Stomach smooth muscle (tissue), 2 donors: ENCODE measurements at regions not wholly inside any gene's neighbourhood (a gene's known extent, or its start where the extent isn't known, plus 50 kb on each side); places are given as distances from the start of the nearest gene placed in this dataset.

Experiments used
- H3K27ac ChIP-seq: one replicate; pipeline ENCODE4 v1.7.0; 2013; ENCODE audit warnings: mild to moderate bottlenecking, low read length, inconsistent platforms
- H3K27me3 ChIP-seq, 2 donors: one replicate each; pipeline ENCODE4 v1.7.0; 2013; ENCODE audit warnings: low read length in 2 of 2; ENCODE audit not compliant: insufficient read depth in 2 of 2, control insufficient read depth in 1 of 2
- H3K36me3 ChIP-seq, 2 donors: one replicate each; pipeline ENCODE4 v1.7.0; 2013; ENCODE audit warnings: low read length in 2 of 2; ENCODE audit not compliant: control insufficient read depth in 2 of 2, insufficient read depth in 2 of 2
- H3K4me1 ChIP-seq: one replicate; pipeline ENCODE4 v1.7.0; 2013; ENCODE audit warnings: low read length; ENCODE audit not compliant: control insufficient read depth, insufficient read depth
- H3K4me3 ChIP-seq, 2 donors: one replicate each; pipeline ENCODE4 v1.7.0; 2013; ENCODE audit warnings: low read length in 2 of 2
- H3K9ac ChIP-seq, 2 donors: one replicate each; pipeline ENCODE4 v1.7.0; 2013; ENCODE audit warnings: low read length in 2 of 2, mild to moderate bottlenecking in 1 of 2
- H3K9me3 ChIP-seq, 2 donors: one replicate each; pipeline ENCODE4 v1.7.0; 2013; ENCODE audit warnings: low read length in 2 of 2; ENCODE audit not compliant: control insufficient read depth in 2 of 2
- donor health status: healthy.
- donor health status: Pancreatic carcinoma.

- no peaks in the 10 kb centered on the region for H3K27me3 ChIP-seq
- H3K4me3 ChIP-seq, result no peak overlapping the region
- no peaks in the 10 kb centered on the region for H3K9me3 ChIP-seq
- H3K9ac ChIP-seq, result no peak overlapping the region
- H3K4me1 ChIP-seq, result no peaks in the 10 kb centered on the region
- no peaks in the 10 kb centered on the region for H3K36me3 ChIP-seq
- no peak overlapping the region for H3K27ac ChIP-seq
These were observed 926.6 kb upstream of the AUTS2 start for GRCh38 chr7:68671671-68672070.

- no peak overlapping the region for H3K9ac ChIP-seq
- no peaks in the 10 kb centered on the region for H3K36me3 ChIP-seq
- no peaks in the 10 kb centered on the region for H3K9me3 ChIP-seq
- no peaks in the 10 kb centered on the region for H3K27me3 ChIP-seq
- peaks cover 3% of the 10 kb centered on the region for H3K4me1 ChIP-seq
- H3K27ac ChIP-seq, result no peak overlapping the region
- H3K4me3 ChIP-seq, result no peak overlapping the region
These were observed 923.4 kb upstream of the AUTS2 start for GRCh38 chr7:68674826-68675225.

- H3K4me1 ChIP-seq, result peaks cover 3% of the 10 kb centered on the region
These were observed 921.3 kb upstream of the AUTS2 start for GRCh38 chr7:68676813-68677535.

DNA sequence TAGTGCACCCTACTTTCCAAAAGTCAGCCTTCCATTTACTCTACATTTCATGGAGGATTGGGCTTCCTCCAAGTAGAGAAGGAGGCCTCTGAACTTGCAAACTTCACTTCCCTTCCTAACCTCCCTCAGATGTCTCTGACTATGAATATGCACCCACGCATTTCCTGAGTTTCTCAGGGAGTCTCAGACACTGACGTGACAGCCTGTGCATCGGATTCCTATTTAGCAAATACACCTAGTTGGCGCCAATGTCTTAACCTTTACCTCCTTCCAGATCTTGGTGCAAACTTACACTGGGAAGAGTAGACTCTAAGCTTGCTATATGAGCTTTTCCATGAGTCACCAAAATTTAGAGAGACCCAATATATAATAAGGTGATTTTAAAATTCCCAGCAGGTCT lies 920.1 kb upstream of the AUTS2 start:
- Histone ChIP-seq H3K9me3 (no peaks in the 10 kb centered on the region), H3K9ac (no peak overlapping the region), H3K27me3 (no peaks in the 10 kb centered on the region), H3K4me1 (peaks cover 3% of the 10 kb centered on the region), H3K27ac (no peak overlapping the region), H3K4me3 (no peak overlapping the region), H3K36me3 (no peaks in the 10 kb centered on the region)

More at GRCh38 chr7:68676813-68677535, 921.3 kb upstream of the AUTS2 start:
- H3K9ac ChIP-seq, result no peak overlapping the region
- H3K27ac ChIP-seq, result no peak overlapping the region
- no peaks in the 10 kb centered on the region for H3K36me3 ChIP-seq
- no peak overlapping the region for H3K4me3 ChIP-seq
- no peaks in the 10 kb centered on the region for H3K9me3 ChIP-seq
- H3K27me3 ChIP-seq, result no peaks in the 10 kb centered on the region

DNA sequence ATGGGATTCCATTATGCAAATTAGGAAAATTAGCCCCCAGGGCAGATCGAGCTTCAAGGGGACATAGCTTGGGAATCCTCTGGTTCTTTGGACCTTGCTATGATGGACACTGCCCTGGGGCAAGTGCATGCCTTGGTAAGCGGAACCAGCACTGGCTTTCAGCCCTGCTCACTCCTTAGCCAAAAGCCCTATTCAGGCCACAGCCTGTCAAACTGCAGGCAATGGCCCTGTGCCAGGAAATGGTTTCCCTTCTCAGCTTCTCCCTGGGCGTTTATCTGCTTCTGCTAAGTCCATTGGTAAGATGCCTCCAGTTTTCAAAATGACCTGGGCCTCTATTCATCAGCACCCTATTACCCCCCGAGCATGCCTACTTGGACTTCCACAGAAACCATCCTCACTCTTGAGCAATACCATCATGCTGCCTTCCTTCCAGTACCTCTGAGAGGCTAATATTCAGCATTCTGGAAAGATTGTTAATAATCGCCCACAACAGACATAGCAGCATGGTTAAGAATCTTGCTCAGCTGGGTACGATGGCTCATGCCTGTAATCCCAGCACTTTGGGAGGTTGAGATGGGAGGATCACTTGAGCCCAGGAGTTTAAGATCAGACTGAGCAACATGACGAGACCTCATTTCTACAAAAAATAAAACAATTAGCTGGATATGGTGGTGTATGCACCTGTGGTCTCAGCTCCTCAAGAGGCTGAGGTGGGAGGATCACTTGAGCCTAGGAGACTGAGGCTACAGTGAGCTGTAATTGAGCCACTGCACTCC lies 918.6 kb upstream of the AUTS2 start:
- no peaks in the 10 kb centered on the region for H3K27me3 ChIP-seq

GRCh38 chr7:68680235-68680872 lies 917.9 kb upstream of the AUTS2 start:
- no peak overlapping the region for H3K4me3 ChIP-seq
- H3K27me3 ChIP-seq, result no peaks in the 10 kb centered on the region
- no peak overlapping the region for H3K27ac ChIP-seq
- peaks cover 3% of the 10 kb centered on the region for H3K4me1 ChIP-seq
- H3K9me3 ChIP-seq, result no peaks in the 10 kb centered on the region
- no peaks in the 10 kb centered on the region for H3K36me3 ChIP-seq
- H3K9ac ChIP-seq, result no peak overlapping the region

More for the DNA sequence above, 918.6 kb upstream of the AUTS2 start:
- H3K9me3 ChIP-seq, result no peaks in the 10 kb centered on the region
- H3K27ac ChIP-seq, result no peak overlapping the region
- no peaks in the 10 kb centered on the region for H3K36me3 ChIP-seq
- H3K4me1 ChIP-seq, result peaks cover 3% of the 10 kb centered on the region
- H3K4me3 ChIP-seq, result no peak overlapping the region
- no peak overlapping the region for H3K9ac ChIP-seq

DNA sequence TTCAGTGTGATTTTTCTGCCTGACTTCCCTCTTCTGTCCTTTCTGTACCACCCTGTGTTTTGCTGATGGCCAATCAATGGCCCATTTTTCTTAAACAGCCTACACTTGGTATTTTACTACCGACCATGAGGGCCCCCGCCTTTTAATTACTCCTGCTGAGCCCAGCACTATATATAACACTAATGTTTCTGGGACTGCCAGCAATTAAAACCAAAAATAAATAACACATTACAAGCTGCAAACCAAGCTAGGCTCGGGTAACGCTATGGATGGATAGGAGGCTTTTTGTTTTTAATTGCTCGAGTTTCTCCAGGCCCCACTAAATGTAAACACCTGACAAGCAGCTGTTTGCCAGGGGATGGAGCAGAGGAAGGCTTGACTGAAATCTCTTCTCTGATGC lies 915.4 kb upstream of the AUTS2 start:
- Histone ChIP-seq H3K9me3 (no peaks in the 10 kb centered on the region), H3K4me1 (peaks cover 3% of the 10 kb centered on the region), H3K4me3 (no peak overlapping the region), H3K9ac (no peak overlapping the region), H3K27ac (no peak overlapping the region), H3K36me3 (no peaks in the 10 kb centered on the region), H3K27me3 (no peaks in the 10 kb centered on the region)

DNA sequence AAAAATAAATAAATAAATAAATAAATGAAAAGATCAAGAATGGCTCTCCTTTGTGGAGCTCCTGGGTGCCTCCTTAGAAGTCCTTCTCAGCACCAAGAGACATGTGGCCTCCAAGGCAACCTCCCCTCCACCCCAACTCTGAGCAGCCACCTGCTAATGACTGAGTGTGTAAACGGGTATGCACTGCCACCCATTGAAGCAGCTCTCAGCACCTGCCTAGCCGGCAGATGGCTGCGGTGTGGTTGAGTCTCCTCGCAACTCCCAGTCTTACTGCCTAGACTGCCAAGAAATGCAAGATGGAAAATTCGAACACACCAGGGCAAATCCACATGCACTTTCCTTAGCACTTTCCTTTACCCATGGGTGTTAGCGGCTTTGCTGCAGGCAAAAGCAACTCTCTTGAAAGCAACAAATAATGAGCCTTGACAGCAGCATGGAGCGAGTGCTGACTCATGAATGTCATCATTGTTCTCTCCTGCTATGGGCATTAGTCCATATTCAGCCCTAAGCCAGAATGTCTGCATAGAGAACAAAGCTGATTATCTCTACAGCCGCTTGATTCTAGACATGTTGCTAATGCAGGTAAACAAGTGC lies 913.9 kb upstream of the AUTS2 start:
- Histone ChIP-seq H3K4me3 (no peak overlapping the region), H3K36me3 (no peaks in the 10 kb centered on the region), H3K27me3 (no peaks in the 10 kb centered on the region), H3K9ac (no peak overlapping the region), H3K27ac (no peak overlapping the region), H3K4me1 (peaks cover 1% of the 10 kb centered on the region), H3K9me3 (no peaks in the 10 kb centered on the region)

DNA sequence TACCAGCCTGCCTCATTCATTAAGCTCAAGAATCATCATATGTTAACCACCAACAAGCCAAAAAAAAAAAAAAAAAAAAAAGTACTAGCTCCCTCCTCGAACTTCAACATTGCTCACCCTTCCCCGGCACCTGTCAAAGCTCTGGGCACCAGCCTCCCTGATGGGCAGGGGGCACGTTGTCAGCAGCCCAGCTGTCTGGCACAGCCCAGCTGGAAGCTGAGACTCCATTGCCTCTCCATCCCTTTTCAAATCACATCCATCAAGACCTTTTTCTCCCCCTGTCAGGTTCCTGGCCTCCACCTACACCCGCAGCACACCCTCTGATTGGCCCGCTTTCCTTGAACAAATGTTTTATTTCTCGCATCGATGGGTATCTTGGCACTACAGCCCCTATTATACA lies 913.3 kb upstream of the AUTS2 start:
- Histone ChIP-seq H3K27me3 (no peaks in the 10 kb centered on the region), H3K4me1 (no peaks in the 10 kb centered on the region), H3K36me3 (no peaks in the 10 kb centered on the region), H3K27ac (no peak overlapping the region), H3K9ac (no peak overlapping the region), H3K9me3 (no peaks in the 10 kb centered on the region), H3K4me3 (no peak overlapping the region)

DNA sequence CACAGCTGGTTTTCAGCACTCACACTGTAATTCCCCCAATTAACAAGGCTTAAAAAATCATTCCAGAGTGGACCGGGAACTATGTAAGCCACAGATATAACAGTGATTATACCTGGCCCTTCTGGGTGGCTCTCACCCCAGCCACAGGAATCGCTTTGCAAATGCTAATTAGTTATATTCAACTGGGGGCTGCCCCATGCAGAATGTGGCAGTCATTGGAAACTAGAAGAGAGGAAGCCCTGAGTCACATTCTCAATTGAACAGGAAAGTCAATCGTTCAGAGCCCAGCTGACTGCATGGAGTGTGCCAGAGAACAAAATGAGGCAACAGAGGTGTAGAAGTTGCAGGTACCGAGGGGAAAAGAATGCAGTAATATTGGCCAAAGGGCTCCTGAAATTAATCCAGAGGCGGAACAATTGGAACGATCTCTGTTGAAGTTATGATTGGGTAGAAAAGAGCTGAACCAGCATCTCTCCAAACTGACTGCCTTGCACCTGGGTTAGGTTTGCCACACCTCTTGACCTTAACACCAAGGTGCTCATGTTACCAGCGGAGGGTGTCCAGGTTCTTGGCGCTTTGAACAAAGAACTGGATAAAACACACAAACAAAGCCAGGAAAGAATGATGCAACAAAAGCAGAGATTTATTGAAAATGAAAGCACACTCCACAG lies 909.7 kb upstream of the AUTS2 start:
- Histone ChIP-seq H3K9ac (no peak overlapping the region), H3K36me3 (no peaks in the 10 kb centered on the region), H3K4me1 (no peaks in the 10 kb centered on the region), H3K9me3 (no peaks in the 10 kb centered on the region), H3K4me3 (no peak overlapping the region), H3K27me3 (no peaks in the 10 kb centered on the region), H3K27ac (no peak overlapping the region)
